ENCODE measurements at regions not wholly inside any gene's neighbourhood (a gene's known extent, or its start where the extent isn't known, plus 50 kb on each side); places are given as distances from the start of the nearest gene placed in this dataset.
A peak's percentile ranks its signal among the peaks of the same experiment; 100 is the strongest.

- Histone ChIP-seq H3K9me3 (no peaks in the 10 kb centered on the region), H3K4me3 (no peak overlapping the region), H3K27ac (no peak overlapping the region), H3K4me1 (no peaks in the 10 kb centered on the region), H3K36me3 (no peaks in the 10 kb centered on the region), H3K27me3 (no peaks in the 10 kb centered on the region)
- TF ChIP-seq POLR2A (IDR thresholded peaks at IDR 0.05) (no peak), CTCF (IDR thresholded peaks at IDR 0.05) (no peak)
- intact Hi-C loops (cut with DNase I): no loop called here
- no peak for ATAC-seq
- WGBS (ENCODE audit: insufficient coverage, low coverage, low lambda C conversion rate, missing lambda C conversion rate): no CpG with 5 or more reads among the region's 2 CpGs
- DNase-seq: no peak
Measured at GRCh38 chrY:12981074-12981473, 76.4 kb downstream of the DDX3Y start.

GRCh38 chrY:12982249-12982829, 77.7 kb downstream of the DDX3Y start:
- intact Hi-C loops (cut with DNase I): no loop called here
- no peak for ATAC-seq
- H3K36me3 ChIP-seq: no peaks in the 10 kb centered on the region
- TF ChIP-seq POLR2A (IDR thresholded peaks at IDR 0.05) (no peak), CTCF (IDR thresholded peaks at IDR 0.05) (no peak)
- H3K4me1 ChIP-seq: no peaks in the 10 kb centered on the region
- DNase-seq: no peak
- no peak overlapping the region for H3K4me3 ChIP-seq
- no peaks in the 10 kb centered on the region for H3K9me3 ChIP-seq
- WGBS (ENCODE audit: insufficient coverage, low coverage, low lambda C conversion rate, missing lambda C conversion rate): no CpG with 5 or more reads among the region's 2 CpGs
- no peak overlapping the region for H3K27ac ChIP-seq
- no peaks in the 10 kb centered on the region for H3K27me3 ChIP-seq

- no CpG with 5 or more reads among the region's 5 CpGs for WGBS (ENCODE audit: insufficient coverage, low coverage, low lambda C conversion rate, missing lambda C conversion rate)
Measured at GRCh38 chrY:12984637-12985344, 80.1 kb downstream of the DDX3Y start.

GRCh38 chrY:13017493-13017892, 112.8 kb downstream of the DDX3Y start:
- Histone ChIP-seq H3K4me3 (no peak overlapping the region), H3K27ac (no peak overlapping the region), H3K36me3 (no peaks in the 10 kb centered on the region), H3K27me3 (no peaks in the 10 kb centered on the region), H3K9me3 (no peaks in the 10 kb centered on the region), H3K4me1 (no peaks in the 10 kb centered on the region)
- WGBS (ENCODE audit: insufficient coverage, low coverage, low lambda C conversion rate, missing lambda C conversion rate): no CpG with 5 or more reads among the region's 5 CpGs
- TF ChIP-seq POLR2A (IDR thresholded peaks at IDR 0.05) (no peak), CTCF (IDR thresholded peaks at IDR 0.05) (no peak)
- intact Hi-C loops (cut with DNase I): no loop called here
- DNase-seq: peak in 1 of 3 donors; percentile 39
- no peak for ATAC-seq

More at GRCh38 chrY:12984637-12985344, 80.1 kb downstream of the DDX3Y start:
- H3K9me3 ChIP-seq: no peaks in the 10 kb centered on the region
- ATAC-seq: no peak
- intact Hi-C loops (cut with DNase I): no loop called here
- TF ChIP-seq POLR2A (IDR thresholded peaks at IDR 0.05) (no peak), CTCF (IDR thresholded peaks at IDR 0.05) (no peak)
- no peak overlapping the region for H3K4me3 ChIP-seq
- no peaks in the 10 kb centered on the region for H3K36me3 ChIP-seq
- H3K27ac ChIP-seq: no peak overlapping the region
- H3K27me3 ChIP-seq: no peaks in the 10 kb centered on the region
- no peaks in the 10 kb centered on the region for H3K4me1 ChIP-seq
- DNase-seq: no peak
